ENCODE measurements at regions not wholly inside any gene's neighbourhood (a gene's known extent, or its start where the extent isn't known, plus 50 kb on each side); places are given as distances from the start of the nearest gene placed in this dataset.

DNA sequence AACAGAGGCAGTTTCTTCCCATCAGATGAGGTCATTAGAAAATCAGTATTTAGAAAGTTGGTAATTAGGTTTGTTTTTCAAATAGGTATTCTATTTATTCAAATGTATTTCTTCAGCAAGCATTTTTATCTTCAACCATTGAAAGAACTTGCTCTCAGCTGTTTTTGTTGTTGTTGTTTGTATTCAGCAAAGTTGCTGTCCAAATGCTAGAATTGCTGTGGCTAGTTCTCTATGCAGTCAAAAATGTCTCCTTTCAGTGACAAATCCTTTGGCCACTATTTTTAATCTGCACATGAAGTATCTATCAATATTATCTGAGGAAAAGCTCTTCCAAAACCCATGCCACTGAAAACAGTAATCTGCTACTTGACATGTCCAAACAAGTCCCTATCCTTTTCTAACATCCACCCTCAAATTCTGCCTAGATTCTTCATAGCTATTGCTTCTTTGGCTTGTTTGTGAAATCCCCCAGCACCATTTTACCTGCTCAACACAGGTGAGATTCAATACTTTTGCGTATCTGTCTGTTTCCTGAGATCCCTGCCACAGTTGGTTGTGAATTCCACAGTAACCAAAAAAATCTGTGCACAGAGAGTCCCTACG lies 1005.4 kb downstream of the GRIK2 start:
- TF ChIP-seq CTCF (IDR thresholded peaks at IDR 0.05 in 2 of 3, conservative IDR thresholded peaks at IDR 0.05 in 1 of 3; ENCODE audit: control insufficient read depth in 2 of 3, extremely low read depth in 1 of 3, insufficient read depth in 1 of 3, low read depth in 3 of 3, low read length in 3 of 3) (no peak), EZH2 (IDR thresholded peaks at IDR 0.05; ENCODE audit: borderline replicate concordance, control insufficient read depth, low read depth, low read length) (no peak), MEF2A (IDR thresholded peaks at IDR 0.05; ENCODE audit: insufficient read depth, low read depth, low read length) (no peak), ZNF274 (IDR thresholded peaks at IDR 0.05; ENCODE audit: insufficient read depth, insufficient read length) (no peak), FOXK2 (IDR thresholded peaks at IDR 0.05) (no peak), CEBPZ (IDR thresholded peaks at IDR 0.05; ENCODE audit: low read depth, low read length) (no peak), EP300 (IDR thresholded peaks at IDR 0.05; ENCODE audit: borderline replicate concordance in 1 of 2, control insufficient read depth in 1 of 2, low read depth in 2 of 2, low read length in 2 of 2) (no peak), CEBPB (IDR thresholded peaks at IDR 0.05; ENCODE audit: borderline replicate concordance in 1 of 2, low read depth in 2 of 2, low read length in 2 of 2) (no peak), ZNF217 (IDR thresholded peaks at IDR 0.05) (no peak), BHLHE40 (IDR thresholded peaks at IDR 0.05; ENCODE audit: borderline replicate concordance in 1 of 2, low read depth in 2 of 2, low read length in 1 of 2) (no peak), SMAD1 (IDR thresholded peaks at IDR 0.05; ENCODE audit: low read depth, partially characterized antibody) (no peak), MTA2 (IDR thresholded peaks at IDR 0.05; ENCODE audit: low read depth) (no peak), POLR2AphosphoS5 (IDR thresholded peaks at IDR 0.05; ENCODE audit: low read length) (no peak)
